Activated CD8-positive, alpha-beta memory T cell treated with anti-CD3 and anti-CD28 coated beads for 24 hours (primary cell): ENCODE measurements at regions not wholly inside any gene's neighbourhood (a gene's known extent, or its start where the extent isn't known, plus 50 kb on each side); places are given as distances from the start of the nearest gene placed in this dataset.

Source experiments
- DNase-seq: peaks from one replicate; pipeline ENCODE4 v3.0.0-alpha.2; 2020

DNA sequence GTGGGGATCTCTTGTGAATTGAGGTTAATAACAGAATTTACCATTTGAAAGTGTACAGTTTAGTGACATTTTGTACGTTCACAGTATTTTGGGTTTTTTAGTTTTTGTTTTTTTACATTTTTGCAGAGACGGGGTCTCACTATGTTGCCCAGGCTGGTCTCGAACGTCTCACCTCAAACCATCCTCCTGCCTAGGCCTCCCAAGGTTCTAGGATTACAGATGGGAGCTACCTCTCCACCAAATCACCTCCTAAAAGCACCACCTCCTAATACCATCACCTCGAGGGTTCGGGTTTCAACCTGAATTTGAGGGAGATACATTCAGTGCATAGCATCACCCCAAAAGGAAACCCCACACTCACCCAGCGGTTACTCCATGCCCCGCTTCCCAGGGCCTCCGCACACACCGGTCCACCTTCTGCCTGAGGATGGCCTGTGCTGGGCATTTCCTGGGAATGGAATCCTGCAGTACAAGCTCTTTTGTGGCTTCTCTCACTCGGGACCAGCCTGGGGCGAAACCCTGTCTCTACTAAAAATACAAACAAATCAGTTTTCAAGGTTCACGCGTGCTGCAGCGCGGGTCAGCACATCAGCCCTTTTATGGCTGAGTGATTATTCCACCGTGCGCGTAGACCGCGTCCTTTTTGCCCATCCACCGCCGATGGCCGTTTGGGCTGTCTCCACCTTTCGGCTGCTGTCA, 182.7 kb upstream of the CIBAR2 start:
- DNase-seq: no peak

DNA sequence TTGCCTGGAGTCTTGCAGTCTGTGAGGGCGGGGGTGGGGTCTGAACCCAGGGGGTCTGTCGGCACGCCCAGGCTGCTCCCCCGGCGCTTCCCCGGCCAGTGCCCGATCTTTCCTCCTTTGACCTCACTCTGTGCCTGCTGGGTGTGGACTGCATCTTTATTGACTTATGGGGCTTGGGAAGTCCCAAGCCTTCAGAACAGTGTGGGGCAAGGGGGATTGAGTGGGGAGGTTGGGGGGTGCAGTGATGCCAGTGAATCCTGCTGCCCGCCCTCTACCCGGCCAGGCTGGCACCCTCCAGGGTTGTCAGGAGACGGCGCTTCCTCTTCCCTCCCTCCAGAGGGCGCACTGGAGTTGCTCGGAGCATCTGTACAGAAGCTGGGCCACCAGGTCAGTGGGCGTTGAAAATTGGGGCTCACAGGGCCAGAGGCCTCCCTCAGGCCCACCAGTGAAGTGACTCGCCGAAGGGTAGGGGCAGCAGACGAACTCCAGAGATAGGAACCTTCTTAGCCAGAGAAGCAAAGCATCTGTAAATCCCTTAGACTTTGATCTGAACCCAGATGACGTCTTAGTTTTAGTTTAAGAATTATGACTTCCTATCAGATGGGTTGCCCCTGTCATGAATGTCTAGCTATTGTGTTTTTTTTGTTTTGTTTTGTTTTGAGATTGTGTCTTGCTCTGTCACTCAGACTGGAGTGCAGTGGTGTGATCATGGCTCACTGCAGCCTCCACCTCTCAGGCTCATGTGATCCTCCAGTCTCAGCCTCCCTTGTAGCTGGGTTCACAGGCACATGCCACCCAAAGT, 184.8 kb upstream of the CIBAR2 start:
- peak; percentile 76 for DNase-seq

DNA sequence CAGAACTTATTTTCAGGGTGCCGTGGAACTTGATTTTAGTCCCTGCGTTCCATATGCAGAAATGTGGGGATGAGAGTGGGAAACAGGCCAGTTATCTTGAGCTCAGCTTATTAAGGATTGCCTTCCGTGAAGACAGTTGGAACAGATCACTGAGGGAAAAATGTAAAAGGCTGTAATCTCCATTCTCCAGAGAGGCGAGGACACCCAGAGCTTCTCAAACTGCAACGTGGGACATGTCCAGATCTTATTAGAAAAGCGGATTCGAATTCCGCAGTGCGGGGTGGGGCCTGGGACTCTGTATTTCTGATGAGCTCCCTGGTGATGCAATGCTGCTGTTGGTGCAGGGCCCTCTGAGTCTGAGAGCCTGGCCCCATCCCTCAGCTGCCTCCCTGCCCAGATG, 185.6 kb upstream of the CIBAR2 start:
- DNase-seq: no peak

DNA sequence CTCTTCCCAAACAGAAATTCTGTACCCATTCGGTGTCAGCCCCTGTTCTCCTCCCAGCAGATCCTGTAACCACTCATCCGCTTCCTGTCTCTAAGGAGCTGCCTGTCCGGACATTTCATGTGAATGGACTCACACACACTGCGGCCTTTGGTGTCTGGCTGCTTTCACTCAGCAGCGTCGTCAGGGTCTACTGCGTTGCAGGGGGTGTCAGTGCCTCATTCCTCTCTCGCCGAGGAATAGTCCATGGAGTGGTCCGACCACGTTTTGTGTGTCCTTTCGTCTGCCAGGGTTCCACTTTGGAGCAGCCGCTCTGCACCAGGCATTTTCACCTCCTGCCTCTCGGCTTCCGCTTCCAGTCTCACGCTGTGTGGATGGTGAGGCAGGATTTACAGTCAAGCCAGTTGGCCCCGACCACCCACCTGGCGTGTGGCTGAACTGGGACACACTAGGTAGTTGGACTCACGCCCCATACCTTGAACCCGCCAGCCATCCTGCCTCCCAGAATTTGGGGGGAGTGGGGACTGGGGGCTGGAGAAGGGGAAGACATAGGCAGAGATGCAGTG, 188.2 kb upstream of the CIBAR2 start:
- no peak for DNase-seq

DNA sequence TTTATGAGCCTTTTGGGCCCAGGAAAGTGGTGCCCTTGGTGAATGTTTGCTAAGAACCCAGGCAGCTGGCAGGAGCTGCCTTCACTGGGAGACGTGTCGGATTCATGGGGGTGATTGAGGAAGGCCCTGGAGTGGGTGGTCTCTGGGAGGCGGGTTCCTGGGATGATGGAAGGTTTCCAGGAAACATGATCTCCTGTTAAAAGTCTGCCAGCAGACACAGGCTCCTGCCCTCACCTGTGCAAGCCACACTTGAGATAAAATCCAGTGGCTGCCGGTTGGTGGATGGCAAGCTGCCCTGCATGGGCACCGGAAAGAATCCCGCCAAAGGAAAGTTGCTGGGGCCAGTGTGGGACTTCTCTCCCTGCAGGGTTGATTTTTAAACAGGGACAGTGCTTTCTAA, 189.0 kb upstream of the CIBAR2 start:
- no peak for DNase-seq

DNA sequence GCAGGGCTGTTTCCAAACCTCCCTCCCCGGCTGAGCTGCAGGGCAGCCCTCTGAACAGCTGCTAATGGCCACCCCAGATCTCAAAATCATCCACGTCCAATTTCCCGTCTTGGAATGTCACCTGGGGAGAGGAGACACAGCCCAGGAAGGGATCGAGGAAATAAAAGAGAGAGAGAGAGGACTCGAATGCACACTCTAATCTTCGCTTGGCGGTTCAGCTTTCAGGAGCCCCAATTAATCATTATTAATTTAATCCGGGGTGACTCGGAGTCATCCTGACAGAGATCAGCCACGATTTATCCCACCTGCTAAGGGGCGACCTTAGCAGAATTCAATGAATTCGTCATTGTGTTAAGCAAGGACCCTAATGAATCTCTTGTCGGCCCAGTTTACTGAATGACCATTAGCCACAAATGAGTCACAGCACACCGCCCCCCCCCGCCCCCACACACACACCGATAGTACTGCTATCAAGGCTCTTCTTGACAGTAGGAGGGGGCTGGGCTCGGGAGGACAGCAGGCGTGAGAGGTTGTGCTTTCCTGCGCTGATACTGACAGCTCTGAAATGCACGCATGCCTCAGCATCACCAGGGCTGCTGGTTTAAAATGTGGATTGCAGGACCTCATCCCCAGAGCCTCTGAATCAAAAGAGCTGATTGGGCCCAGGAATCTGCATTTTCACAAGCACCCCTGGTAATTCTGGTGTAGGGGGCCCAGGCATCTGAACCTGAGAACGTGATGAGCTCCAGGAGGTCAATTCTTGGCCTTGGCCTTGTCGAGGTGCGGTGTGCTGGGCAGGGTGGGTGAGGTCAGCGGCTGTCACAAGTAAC, 190.0 kb upstream of the CIBAR2 start:
- DNase-seq: no peak

DNA sequence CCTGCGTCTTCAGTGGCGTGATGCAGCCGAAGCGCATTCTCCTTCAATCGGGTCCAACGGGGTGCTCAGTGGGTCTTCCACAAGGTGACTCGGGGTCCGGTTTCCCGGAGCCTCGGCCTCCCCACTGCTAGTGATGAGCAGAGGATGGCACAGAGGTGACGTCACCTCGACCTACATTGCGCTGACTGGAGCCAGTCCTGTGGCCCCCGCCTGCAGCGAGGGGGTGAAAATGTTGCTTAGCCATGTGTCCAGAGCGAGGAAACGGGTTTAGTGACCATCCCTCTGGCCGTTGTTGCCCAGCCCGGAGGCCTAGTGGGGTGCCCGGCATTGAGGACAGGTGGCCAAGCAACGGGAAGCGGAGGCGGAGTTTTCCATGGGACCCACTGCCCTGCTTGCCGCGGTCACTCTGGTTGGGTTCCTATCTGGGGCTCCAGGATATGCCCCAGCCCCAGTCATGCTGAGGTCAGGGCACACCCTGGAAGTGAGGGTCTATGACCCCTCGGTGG, 190.6 kb upstream of the CIBAR2 start:
- no peak for DNase-seq

DNA sequence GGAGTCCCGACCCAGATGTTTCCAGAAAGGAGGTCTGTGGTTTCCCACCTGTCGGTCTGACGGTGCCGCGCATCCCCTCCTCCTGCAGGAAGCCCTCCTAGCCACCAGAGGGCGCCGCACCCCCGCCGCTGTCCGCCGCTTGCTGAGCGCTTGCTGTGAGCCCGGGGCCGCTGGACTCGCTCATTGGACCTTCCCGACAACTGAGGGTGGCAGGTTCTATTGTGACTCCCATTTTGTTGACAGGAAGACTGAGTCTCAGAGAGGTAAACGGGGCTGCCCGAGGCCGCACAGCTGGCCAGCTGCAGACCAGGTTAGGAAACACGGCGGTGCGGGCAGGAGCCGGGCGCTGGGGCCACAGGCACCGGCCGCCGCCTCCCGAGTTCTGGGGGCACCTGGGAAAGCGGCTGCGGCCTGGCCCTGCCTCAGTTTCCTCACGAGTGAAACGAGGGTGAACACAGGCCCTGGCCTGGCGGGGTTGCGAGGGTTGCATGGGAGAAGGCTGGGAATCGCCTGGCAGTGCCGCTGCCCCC, 191.1 kb upstream of the CIBAR2 start:
- DNase-seq: peak; percentile 90

DNA sequence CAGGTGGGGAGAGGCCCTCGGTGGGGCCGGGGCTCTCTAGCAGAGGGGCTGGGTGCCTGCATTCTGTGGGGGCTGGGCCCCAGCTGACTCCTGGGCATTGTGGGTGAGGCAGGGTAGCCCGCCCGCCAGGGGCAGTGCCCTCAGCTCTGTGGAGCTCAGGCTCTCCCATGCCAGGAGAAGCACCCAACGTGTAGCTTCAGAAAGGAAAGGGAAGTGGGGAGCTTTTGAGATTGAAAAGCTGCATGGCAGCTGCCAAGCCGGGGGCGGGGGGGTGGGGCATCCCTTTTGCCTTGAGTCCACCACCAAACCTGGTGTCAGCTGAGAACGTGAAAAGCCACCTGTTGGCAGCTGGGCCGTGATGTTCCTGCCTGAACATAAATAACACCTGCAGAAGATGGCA, 192.1 kb upstream of the CIBAR2 start:
- no peak for DNase-seq

DNA sequence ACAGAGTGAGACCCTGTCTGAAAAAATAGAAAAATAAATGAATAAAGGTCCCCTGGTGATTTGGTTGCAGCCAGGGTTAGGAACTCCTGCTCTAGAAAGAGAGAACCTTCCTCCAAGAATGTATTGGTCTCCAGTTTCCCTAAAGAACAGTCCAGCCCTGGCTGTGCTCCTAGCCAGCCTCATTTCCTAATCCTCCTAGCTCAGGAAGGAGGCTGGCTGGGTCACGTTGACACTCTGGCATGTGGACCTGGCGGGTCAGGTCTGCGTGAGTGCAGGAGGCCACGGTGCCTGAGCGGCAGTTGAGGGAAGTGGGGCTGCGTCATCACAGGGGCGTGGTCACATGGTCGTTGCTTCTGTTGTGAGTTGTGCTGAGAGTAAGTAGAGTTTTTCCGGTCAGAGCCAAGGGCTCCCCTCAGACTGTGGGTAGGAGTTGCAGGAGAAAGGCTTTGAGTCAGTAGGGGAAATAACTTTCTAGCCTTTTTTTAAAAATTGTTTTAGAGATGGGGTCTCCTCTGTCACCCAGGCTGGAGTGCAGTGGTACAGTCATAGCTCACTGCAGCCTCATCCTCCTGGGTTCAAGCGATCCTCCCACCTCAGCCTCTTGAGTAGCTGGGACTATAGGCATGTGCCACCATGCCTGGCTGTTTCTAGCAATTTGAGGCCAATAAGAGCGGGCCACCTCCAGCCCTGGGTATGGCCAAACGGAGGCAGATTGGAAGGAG, 194.0 kb upstream of the CIBAR2 start:
- peak; percentile 88 for DNase-seq

DNA sequence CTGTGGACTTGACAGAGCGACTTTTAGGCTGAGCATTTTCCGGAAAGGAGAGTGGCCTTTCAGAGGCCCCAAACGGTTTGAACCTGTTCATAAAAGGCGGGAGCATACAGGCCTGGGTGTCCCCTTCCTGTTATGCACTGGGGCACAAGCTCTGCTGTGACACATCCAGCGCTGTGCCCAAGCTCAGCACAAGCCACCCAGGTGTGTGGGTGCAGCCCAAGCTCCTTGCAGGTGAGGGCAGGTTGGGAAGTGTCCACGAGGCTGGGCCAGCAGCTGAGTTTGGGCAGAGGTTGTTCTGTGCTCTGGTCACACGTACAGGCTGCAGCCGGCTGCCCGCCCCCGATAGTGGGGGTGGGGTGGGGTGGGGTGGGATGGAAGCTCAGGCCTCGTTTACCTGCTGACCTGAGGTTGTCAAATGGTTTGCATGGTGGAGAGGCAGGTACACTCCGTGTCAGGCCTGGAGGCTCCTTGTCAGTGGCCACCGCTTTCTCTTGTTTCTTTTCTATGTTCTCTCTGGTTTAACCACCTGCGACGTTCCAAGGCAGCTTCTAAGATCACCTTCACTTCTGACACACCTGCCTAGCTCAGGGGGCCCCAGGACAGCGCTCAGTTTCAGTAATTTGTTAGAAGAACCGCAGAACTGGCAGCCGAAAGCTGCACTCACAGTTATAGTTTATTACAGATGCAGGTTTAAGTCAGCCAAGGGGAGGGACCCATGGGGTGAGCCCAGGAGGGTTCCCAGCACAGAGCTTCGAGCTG, 194.7 kb upstream of the CIBAR2 start:
- no peak for DNase-seq

DNA sequence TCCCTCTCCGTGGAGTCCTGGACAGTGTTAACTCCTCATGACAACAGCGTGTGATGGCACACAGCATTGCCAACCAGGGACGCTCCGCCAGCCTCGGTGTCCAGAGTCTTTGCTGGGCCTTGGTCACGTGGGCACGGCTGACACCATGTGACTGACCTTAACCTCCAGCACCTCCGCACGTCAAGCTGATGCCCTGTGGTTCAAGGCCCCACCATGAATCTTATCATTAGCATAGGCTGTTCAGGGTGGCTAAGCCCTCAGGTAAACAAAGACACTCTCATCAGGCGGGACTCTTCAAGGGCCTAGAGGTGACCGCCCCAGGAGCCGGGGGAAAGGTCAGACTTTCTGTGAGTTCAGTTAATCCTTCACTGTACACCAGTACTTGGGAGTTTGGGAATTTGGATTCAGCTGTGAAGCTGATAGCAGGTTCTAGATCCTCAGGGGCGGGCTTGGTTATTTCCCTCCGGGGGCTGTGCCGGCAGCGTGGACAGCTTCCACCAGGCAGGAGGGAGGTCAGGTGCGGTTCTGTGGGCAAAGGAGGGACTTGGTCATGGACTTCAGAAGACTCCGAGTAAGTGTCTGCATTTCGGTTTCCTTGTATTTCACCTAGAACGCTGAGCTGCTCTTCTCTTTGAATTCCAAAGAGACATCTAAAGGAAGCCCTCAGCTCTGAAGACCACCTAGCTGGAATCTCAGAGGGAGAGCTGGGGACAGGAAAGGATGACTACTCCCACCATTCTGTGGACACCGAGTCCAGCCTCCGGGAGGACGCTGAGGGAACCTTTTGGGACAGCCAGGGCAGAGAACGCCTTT, 195.5 kb upstream of the CIBAR2 start:
- no peak for DNase-seq

DNA sequence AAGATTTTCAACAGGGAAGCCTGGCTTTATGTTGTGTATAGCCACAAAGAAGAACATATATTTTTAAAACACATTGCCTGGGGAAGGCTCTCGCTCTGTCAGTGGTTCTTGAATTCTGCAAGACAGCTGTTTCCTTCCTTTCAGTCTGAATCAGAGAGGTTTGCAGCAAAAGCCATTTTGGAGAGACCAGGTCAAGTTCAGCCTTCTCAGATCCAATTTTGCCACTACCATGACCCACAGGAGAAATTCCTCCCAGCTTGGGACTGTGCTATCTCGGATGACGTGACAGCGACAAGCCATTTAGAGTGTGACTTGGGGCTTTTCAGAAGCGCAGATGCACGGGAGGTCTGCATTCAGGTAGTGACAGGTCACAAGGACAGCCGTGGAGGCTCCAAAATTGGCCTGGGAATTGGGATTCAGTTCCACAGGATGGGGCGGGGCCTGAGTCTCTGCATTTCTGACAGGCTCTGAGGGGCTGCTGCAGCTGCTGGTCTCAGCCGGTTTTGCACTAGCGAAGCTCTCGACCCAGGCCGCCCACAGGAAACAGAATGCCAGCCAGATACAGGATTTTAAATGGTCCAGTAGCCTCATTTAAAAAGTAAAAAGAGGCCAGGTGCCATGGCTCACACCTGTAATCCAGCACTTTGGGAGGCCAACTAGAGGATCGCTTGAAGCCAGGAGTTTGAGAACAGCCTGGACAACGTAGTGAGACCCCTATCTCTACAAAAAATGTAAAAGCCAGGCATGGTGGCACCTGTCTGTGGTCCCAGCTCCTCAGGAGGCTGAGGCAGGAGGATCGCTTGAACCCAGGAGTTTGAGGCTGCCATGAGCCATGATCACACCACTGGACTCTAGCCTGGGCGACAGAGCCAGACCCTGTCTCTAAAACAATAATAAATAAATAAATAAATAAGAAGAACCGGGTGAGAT, 196.6 kb upstream of the CIBAR2 start:
- DNase-seq: no peak

DNA sequence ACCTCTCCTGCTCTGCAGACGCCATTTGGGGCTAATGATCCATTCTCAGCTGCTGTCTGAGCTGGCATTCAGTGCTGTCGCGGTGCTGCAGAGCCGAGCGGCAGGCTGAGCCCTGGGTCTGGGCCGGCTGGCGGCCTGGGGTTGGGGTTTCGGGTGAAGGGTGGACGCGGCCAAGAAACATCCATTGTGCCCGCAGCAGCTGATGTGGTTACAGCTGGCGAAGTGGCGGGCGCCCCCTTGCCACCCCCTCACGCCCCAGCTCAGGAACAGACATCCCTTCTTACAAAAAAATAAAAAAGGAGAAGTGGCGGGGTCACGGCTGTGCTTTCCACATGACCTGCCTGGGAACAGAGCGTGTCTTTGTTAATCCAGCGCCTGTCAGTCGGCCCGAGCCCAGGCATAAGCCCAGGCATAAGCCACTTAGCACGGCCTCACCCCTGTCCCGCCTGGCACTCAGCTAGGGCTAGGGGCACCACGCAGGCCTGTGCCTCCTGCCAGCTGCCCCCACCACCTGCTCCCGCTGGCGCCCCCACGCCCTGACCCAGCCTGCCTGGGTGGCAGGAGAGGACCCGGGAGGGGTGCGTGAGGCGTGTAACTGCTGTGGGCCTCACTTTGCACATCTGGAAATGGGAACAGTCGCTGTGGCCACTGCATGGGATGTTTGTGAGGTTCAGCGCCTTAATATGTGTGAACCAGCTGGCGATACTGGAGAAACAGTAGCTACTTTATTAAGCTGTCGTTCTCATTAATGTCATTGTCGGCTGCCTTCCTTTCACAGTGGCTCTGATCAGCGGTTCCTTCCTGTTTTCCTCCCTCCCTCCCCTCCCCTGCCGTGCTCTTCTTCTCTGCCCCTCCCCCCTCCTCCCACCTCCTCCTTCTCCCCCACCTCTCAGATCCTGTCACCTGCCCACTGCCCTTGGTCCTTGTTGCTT, 197.7 kb upstream of the CIBAR2 start:
- peak; percentile 68 for DNase-seq

DNA sequence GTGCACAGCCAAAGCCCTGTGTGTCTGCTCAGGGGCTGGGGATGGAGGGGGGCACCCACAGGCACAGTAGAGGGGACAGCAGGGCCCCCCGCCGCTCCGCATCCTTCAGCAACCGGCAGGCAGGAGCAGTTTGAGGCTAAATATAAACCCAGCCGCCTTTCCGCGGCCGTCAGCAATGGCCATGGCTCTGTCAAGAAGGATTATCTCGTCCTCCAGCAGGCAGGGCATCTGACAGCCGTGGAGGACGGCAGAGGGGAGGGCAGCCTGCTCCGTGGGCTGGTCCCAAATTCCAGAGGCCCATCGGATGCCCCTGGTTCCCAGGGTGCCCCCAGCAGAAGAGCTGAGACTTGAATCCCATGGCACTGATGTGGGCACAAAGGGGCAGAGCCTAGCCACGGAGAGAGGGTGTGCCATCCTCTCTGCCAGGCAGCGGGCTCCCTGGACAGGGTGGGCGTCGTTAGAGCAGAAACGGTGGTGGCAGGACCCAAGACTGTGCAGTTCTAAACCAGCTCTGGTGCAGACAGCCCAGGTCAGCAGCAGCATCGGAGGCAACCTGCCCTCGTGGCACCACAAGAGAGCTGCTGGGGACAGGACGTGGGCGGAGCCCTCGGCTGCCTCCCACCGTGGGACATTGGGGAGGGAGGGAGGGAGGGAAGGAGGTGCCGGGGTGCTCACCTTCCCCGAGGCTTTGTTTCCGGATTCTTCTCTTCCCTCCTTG, 198.8 kb upstream of the CIBAR2 start:
- peak; percentile 65 for DNase-seq

DNA sequence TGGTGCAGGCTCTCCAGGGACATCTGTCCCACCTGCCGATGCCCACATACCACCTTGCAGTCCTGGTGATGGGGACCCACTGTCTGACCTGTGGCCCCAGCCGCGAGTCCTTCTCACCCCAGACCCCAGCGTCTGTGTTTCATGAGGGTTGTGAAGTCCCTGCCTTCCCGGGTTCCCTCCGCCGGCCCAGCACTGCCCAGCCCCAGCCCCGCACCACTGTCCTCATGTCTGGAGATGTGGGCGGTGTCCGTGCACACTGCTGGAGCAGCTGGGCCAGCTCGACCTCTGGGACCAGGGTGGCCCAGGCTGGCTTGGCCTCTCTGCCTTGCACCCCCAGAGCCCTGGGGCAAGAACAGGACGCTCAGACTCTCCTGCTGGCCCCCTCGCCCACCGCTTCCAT, 199.5 kb upstream of the CIBAR2 start:
- DNase-seq: no peak

DNA sequence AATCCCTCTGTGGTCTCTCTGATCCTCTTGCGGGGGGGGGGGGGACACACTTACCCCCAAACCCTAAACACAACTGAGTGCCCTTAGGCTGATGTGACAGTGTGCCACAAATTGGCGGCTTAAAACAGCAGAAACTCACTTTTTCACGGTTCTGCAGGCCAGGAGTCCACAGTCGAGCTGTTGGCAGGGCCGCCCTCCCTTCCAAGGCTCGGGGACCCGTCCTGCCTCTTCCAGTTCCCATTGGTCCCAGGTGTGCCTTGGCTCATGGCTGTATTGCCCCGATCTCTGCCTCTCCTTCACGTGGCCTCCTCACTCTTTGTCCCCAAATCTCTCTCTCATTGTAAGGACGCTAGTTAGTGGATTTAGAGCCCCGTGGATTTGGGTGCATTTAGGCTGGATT, 199.9 kb upstream of the CIBAR2 start:
- DNase-seq: no peak
